Upper lobe of left lung (tissue), 4 donors: ENCODE measurements at regions not wholly inside any gene's neighbourhood (a gene's known extent, or its start where the extent isn't known, plus 50 kb on each side); places are given as distances from the start of the nearest gene placed in this dataset.
"Not testable (repeated sequence)": the region's sequence is repeated elsewhere in the genome, so short reads cannot be mapped to it uniquely, and the experiment has no call there.

ENCODE experiments used
- CTCF ChIP-seq, 6 experiments: fragments of 450-650 bp in 4 of 6; fragments of 200-600 bp in 2 of 6; sonication (generic) in 2 of 6; IDR thresholded peaks; one replicate each; pipeline ENCODE4 v1.5.1; 2016 to 2019; ENCODE audit warnings: antibody characterized with exemption in 6 of 6
- POLR2A ChIP-seq, 4 donors: fragments of 450-650 bp; IDR thresholded peaks; one replicate each; pipeline ENCODE4 v1.5.1; 2016 to 2017; ENCODE audit warnings: antibody characterized with exemption in 4 of 4, mild to moderate bottlenecking in 2 of 4

GRCh38 chr14:19157106-19157709, 190.0 kb downstream of the POTEM start:
- not testable (repeated sequence) for TF ChIP-seq POLR2A, CTCF (IDR thresholded peaks at IDR 0.05)
